Natural killer cell (primary cell): ENCODE measurements at regions not wholly inside any gene's neighbourhood (a gene's known extent, or its start where the extent isn't known, plus 50 kb on each side); places are given as distances from the start of the nearest gene placed in this dataset.

Experiments
- ATAC-seq, 3 donors: fragments of 150-1000 bp in 2 of 3; fragments of 200-7000 bp in 1 of 3; cut with Tn5 transposase; 1 replicate in 1 of 3; 2 replicates in 2 of 3; pipeline ENCODE4 v1.10.0; 2021; ENCODE audit warnings: mild to moderate bottlenecking in 2 of 3, moderate library complexity in 2 of 3
- DNase-seq, 2 donors: peaks; one replicate each; pipeline versions ENCODE4 v3.0.0 to v3.0.0-alpha.2; 2013 to 2021; ENCODE audit warnings: mixed read lengths in 1 of 2
- H3K27ac ChIP-seq: one replicate; pipeline ENCODE4 v1.5.1; 2013; ENCODE audit warnings: mild to moderate bottlenecking, low read length
- H3K27me3 ChIP-seq: one replicate; pipeline ENCODE4 v1.6.1; 2013; ENCODE audit warnings: low read length; ENCODE audit not compliant: control insufficient read depth, insufficient read depth
- H3K36me3 ChIP-seq: one replicate; pipeline ENCODE4 v1.6.1; 2013; ENCODE audit warnings: low read length; ENCODE audit not compliant: control insufficient read depth, insufficient read depth
- H3K4me1 ChIP-seq: one replicate; pipeline ENCODE4 v1.6.1; 2013; ENCODE audit warnings: low read length; ENCODE audit not compliant: control insufficient read depth, insufficient read depth
- H3K4me3 ChIP-seq: one replicate; pipeline ENCODE4 v1.5.1; 2013; ENCODE audit warnings: low read length
- H3K9me3 ChIP-seq: one replicate; pipeline ENCODE4 v1.6.1; 2013; ENCODE audit warnings: low read length; ENCODE audit not compliant: control insufficient read depth, insufficient read depth
- H3K27ac Mint-ChIP-seq, 2 donors: one replicate each; pipeline ENCODE4 v1.8.0; 2022; ENCODE audit warnings: mild to moderate bottlenecking in 2 of 2, mixed read lengths in 2 of 2, moderate library complexity in 1 of 2
- H3K27me3 Mint-ChIP-seq, 2 donors: one replicate each; pipeline ENCODE4 v1.8.0; 2022; ENCODE audit warnings: low read depth in 2 of 2, mixed read lengths in 2 of 2
- H3K36me3 Mint-ChIP-seq: one replicate; pipeline ENCODE4 v1.8.0; 2022; ENCODE audit warnings: mixed read lengths
- H3K4me1 Mint-ChIP-seq, 2 donors: one replicate each; pipeline ENCODE4 v1.8.0; 2022; ENCODE audit warnings: mixed read lengths in 2 of 2
- H3K4me3 Mint-ChIP-seq: one replicate; pipeline ENCODE4 v1.8.0; 2022; ENCODE audit warnings: mild to moderate bottlenecking, moderate library complexity, mixed read lengths
- H3K9me3 Mint-ChIP-seq, 2 donors: one replicate each; pipeline ENCODE4 v1.8.0; 2022; ENCODE audit warnings: mixed read lengths in 2 of 2
- CTCF ChIP-seq: fragments of 200-600 bp; IDR thresholded peaks from one replicate; pipeline ENCODE4 v1.8.0; 2022; ENCODE audit warnings: antibody characterized with exemption
- WGBS: methylation state at CpG from one replicate; pipeline ENCODE4 v1.1.7; 2013; ENCODE audit warnings: missing lambda C conversion rate; ENCODE audit not compliant: insufficient coverage; 5-methylcytosine and 5-hydroxymethylcytosine counted together
- intact Hi-C: fragments of 100-400 bp; cut with micrococcal nuclease; formaldehyde crosslinking; loops from one replicate; pipeline ENCODE4 v1.14.2; 2022

GRCh38 chr3:70833239-70833960 is 521.0 kb upstream of the MDFIC2 start:
- H3K27ac Mint-ChIP-seq = no peak overlapping the region
- no peaks in the 10 kb centered on the region for H3K4me1 Mint-ChIP-seq
- Histone ChIP-seq H3K9me3 (no peaks in the 10 kb centered on the region), H3K36me3 (no peaks in the 10 kb centered on the region), H3K27me3 (no peaks in the 10 kb centered on the region), H3K4me1 (no peaks in the 10 kb centered on the region), H3K27ac (no peak overlapping the region), H3K4me3 (no peak overlapping the region)
- H3K4me3 Mint-ChIP-seq = no peak overlapping the region
- ATAC-seq (no peak), DNase-seq (no peak)
- H3K36me3 Mint-ChIP-seq = no peaks in the 10 kb centered on the region
- intact Hi-C loops = no loop called here
- peaks cover 0 to 9% of the 10 kb centered on the region in 2 donors for H3K27me3 Mint-ChIP-seq
- no peak for TF ChIP-seq CTCF
- H3K9me3 Mint-ChIP-seq = no peaks in the 10 kb centered on the region
- WGBS = 58% methylated on average over 5 of the region's 7 CpGs

DNA sequence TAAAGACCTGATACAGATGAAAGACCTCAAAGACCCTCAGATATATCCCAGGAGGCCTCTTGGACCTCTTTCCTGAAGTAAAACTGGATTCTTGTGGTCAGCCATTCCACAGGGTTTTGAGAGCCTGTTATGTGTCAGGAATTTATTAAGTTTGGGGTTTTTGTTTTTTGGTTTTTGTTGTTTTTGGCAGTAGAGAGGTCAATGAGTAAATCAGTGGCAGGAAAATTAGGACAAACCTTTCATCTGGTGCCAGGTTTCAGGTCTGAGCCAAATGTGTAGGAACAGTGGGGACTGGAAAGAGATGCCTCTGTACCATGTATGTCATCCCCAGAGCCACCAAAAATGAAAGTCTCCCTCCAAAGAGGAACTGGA is 520.4 kb upstream of the MDFIC2 start:
- no peak overlapping the region for H3K4me3 ChIP-seq
- no peaks in the 10 kb centered on the region for H3K4me1 Mint-ChIP-seq
- no peaks in the 10 kb centered on the region for H3K36me3 Mint-ChIP-seq
- H3K27me3 Mint-ChIP-seq = peaks cover 0 to 6% of the 10 kb centered on the region in 2 donors
- no peaks in the 10 kb centered on the region for H3K9me3 ChIP-seq
- H3K4me3 Mint-ChIP-seq = no peak overlapping the region
- no peak overlapping the region for H3K27ac Mint-ChIP-seq
- no peak overlapping the region for H3K27ac ChIP-seq
- H3K36me3 ChIP-seq = no peaks in the 10 kb centered on the region
- TF ChIP-seq CTCF = no peak
- DNase-seq (no peak), ATAC-seq (no peak)
- no peaks in the 10 kb centered on the region for H3K9me3 Mint-ChIP-seq
- H3K27me3 ChIP-seq = no peaks in the 10 kb centered on the region
- intact Hi-C loops = no loop called here
- H3K4me1 ChIP-seq = no peaks in the 10 kb centered on the region

DNA sequence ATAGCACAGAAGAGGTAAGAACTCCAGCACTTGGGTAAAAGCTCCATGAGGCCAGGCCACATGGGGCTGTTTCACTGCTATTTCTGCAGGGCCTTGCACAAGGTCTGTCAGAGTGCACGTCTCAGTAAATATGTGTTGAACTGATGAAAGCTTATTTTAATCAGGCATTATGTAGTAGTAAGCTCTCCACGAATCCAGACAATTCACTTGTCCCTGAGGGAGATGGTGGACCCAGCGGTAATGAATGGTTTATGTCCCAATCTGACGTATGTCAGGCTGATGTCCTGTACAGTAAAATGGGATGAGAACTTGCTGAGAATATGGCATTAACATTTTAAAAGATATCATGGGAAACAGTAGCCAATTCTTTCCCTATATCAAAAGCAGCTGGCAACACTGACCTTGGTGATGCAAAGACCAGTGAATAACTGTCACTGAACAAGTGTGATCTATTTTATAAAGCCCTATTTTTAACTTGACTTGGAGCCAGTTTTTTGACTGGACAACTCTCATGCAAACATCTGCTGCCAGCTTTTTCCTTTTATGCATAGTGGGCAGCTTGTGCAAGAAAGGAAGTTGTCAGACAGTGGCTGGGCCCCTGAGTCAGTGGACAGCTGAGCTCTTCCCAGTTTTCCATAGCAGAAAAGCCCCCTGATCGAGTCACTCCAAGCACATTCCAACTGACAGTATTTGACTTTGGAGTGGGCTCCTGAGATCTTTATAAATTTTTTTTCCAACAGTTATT is 519.8 kb upstream of the MDFIC2 start:
- H3K4me1 ChIP-seq = no peaks in the 10 kb centered on the region
- intact Hi-C loops = no loop called here
- no peak overlapping the region for H3K27ac Mint-ChIP-seq
- no peaks in the 10 kb centered on the region for H3K27me3 ChIP-seq
- no peaks in the 10 kb centered on the region for H3K9me3 Mint-ChIP-seq
- no peak for DNase-seq
- H3K36me3 ChIP-seq = no peaks in the 10 kb centered on the region
- no peaks in the 10 kb centered on the region for H3K36me3 Mint-ChIP-seq
- H3K4me3 ChIP-seq = no peak overlapping the region
- no peaks in the 10 kb centered on the region for H3K4me1 Mint-ChIP-seq
- WGBS = 85% methylated on average over 5 of the region's 5 CpGs
- no peak overlapping the region for H3K4me3 Mint-ChIP-seq
- no peak for TF ChIP-seq CTCF
- no peaks in the 10 kb centered on the region for H3K9me3 ChIP-seq
- H3K27ac ChIP-seq = no peak overlapping the region
- no peak for ATAC-seq
- H3K27me3 Mint-ChIP-seq = peaks cover 0 to 6% of the 10 kb centered on the region in 2 donors

GRCh38 chr3:70829092-70829491 is 516.7 kb upstream of the MDFIC2 start:
- H3K36me3 Mint-ChIP-seq = no peaks in the 10 kb centered on the region
- no peak overlapping the region for H3K27ac Mint-ChIP-seq
- H3K9me3 Mint-ChIP-seq = no peaks in the 10 kb centered on the region
- H3K4me3 Mint-ChIP-seq = no peak overlapping the region
- H3K27me3 Mint-ChIP-seq = peaks cover 6 to 9% of the 10 kb centered on the region in 2 donors
- no peak for ATAC-seq
- Histone ChIP-seq H3K27ac (no peak overlapping the region), H3K4me1 (no peaks in the 10 kb centered on the region), H3K27me3 (no peaks in the 10 kb centered on the region), H3K4me3 (no peak overlapping the region), H3K36me3 (no peaks in the 10 kb centered on the region), H3K9me3 (no peaks in the 10 kb centered on the region)
- 89% methylated on average over 5 of the region's 6 CpGs for WGBS
- H3K4me1 Mint-ChIP-seq = no peaks in the 10 kb centered on the region
- intact Hi-C loops = no loop called here
- no peak for DNase-seq
- no peak for TF ChIP-seq CTCF
